PC-9 (cell line): ENCODE measurements at regions not wholly inside any gene's neighbourhood (a gene's known extent, or its start where the extent isn't known, plus 50 kb on each side); places are given as distances from the start of the nearest gene placed in this dataset.

Experiments used
- EZH2 ChIP-seq: fragments of 200-600 bp; sonication (generic); IDR thresholded peaks from 2 replicates; pipeline ENCODE4 v1.8.0; 2017; ENCODE audit warnings: antibody characterized with exemption, low read depth
- TF ChIP-seq, protein P1 (sequence below): fragments of 200-600 bp; sonication (generic); conservative IDR thresholded peaks from 2 replicates; pipeline ENCODE4 v1.6.1; 2017; ENCODE audit warnings: mixed run types, antibody characterized with exemption, mild to moderate bottlenecking, moderate library complexity

DNA sequence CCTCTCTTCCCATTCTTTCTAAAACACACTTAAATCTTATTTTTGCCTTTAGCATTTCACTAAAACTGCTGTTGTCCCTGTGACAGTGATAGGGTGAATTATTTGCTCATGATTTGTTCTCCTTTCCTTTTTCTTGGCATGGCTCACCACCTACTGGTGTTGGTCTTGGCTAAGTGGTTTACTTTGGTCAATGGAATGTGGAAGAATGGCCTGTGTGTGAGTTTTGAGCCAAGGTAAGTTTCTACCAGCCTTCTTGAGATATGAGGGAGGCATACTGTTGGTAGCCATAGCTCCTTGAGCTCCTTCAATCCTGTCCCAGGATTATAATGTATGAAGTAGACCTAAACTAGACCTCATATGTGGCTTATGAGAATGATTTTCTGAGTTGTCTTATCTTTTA lies 506.3 kb upstream of the RAG2 start:
- no peak for TF ChIP-seq EZH2
- TF ChIP-seq, protein P1, sequence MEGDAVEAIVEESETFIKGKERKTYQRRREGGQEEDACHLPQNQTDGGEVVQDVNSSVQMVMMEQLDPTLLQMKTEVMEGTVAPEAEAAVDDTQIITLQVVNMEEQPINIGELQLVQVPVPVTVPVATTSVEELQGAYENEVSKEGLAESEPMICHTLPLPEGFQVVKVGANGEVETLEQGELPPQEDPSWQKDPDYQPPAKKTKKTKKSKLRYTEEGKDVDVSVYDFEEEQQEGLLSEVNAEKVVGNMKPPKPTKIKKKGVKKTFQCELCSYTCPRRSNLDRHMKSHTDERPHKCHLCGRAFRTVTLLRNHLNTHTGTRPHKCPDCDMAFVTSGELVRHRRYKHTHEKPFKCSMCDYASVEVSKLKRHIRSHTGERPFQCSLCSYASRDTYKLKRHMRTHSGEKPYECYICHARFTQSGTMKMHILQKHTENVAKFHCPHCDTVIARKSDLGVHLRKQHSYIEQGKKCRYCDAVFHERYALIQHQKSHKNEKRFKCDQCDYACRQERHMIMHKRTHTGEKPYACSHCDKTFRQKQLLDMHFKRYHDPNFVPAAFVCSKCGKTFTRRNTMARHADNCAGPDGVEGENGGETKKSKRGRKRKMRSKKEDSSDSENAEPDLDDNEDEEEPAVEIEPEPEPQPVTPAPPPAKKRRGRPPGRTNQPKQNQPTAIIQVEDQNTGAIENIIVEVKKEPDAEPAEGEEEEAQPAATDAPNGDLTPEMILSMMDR: no peak
